ENCODE measurements at regions not wholly inside any gene's neighbourhood (a gene's known extent, or its start where the extent isn't known, plus 50 kb on each side); places are given as distances from the start of the nearest gene placed in this dataset.

DNA sequence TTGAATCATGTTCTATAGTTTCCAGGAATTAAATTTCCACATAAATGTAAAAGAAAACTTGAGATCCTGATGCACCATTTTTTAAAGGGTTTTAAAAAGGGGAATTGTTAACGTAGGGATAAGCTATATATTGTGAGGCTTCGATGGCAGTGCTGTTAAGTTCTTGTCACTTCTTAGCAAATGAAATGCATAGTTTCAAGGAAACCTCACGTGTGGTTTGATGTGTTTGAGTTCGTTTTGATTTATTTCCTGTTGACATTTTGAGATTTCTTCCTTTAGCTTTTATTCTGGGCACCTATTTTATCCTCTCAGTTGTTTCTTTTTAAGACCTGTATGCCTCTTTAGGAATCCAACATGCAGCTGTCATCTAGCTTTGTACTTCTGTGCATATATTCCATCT lies 301.0 kb downstream of the DOCK8 start:
- H3K36me3 ChIP-seq (ENCODE audit: control insufficient read depth, insufficient read depth, low read length) = no peaks in the 10 kb centered on the region
- no peaks in the 10 kb centered on the region for H3K4me1 ChIP-seq (ENCODE audit: control insufficient read depth, insufficient read depth, low read length)
- no peaks in the 10 kb centered on the region for H3K27me3 ChIP-seq (ENCODE audit: control insufficient read depth, insufficient read depth, low read length)
- H3K27ac ChIP-seq (ENCODE audit: low read depth, low read length) = no peak overlapping the region
- H3K9ac ChIP-seq (ENCODE audit: low read length) = no peak overlapping the region
- H3K4me3 ChIP-seq (ENCODE audit: low read length) = no peak overlapping the region

DNA sequence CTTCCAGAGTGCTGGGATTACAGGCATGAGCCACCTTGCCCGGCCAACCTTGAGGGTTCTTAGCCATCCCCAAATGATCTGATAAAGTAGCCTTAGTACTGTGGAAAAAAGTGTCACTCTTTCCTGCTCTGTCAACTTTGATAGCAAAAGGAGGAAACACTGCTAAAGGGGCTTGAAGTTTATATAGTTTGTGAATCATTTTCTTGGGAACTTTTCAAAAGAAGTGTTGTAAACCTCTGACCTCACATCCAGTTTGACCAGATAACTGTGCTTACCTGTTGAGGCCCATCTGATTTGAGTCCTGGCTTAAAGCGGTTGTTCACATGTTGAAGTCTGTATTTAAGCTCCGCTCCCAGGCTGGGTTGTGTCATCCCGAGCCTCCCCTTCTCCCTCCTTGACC lies 303.3 kb downstream of the DOCK8 start:
- Histone ChIP-seq H3K27me3 (ENCODE audit: control insufficient read depth, insufficient read depth, low read length) (no peaks in the 10 kb centered on the region), H3K36me3 (ENCODE audit: control insufficient read depth, insufficient read depth, low read length) (no peaks in the 10 kb centered on the region), H3K9ac (ENCODE audit: low read length) (no peak overlapping the region), H3K4me1 (ENCODE audit: control insufficient read depth, insufficient read depth, low read length) (no peaks in the 10 kb centered on the region), H3K27ac (ENCODE audit: low read depth, low read length) (no peak overlapping the region), H3K4me3 (ENCODE audit: low read length) (no peak overlapping the region)

DNA sequence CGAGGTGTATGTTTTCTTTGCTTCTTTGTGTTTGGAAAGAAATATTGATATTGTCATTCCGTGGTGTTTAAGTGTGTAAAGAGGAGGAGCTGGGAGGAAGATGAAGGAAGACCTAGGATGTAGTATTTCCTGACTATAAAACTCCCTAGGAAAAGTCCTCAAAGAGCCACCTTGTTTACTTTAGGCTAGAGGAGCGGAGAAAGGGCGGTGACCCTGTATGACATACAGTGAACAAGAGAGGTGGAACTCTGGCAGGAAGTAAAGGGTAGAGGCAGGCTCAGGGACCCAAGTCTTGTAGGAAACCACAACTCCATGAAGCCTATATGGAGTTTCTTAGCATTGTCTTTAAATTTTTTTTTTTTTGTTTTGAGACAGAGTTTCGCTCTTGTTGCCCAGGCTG lies 303.9 kb downstream of the DOCK8 start:
- Histone ChIP-seq H3K4me3 (ENCODE audit: low read length) (no peak overlapping the region), H3K27ac (ENCODE audit: low read depth, low read length) (no peak overlapping the region), H3K9ac (ENCODE audit: low read length) (no peak overlapping the region)

DNA sequence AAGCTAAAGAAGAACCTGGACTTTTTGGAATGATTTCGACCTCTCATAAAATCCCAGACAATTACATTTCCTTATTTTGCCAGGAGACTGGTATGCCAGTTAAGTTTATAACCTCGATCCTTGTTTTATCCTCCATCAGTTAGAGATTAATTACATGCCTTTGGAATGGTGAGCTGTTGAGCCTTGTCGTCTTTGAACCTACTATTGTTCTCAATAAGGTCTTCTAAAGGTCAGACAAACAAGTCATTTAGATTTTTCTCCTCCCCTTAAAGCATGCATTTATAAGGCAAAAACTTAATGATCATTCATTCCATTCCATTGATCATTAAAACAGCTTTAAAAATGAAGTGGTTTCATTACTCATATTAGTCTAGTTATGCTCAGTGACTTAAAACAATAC lies 304.9 kb downstream of the DOCK8 start:
- H3K4me3 ChIP-seq (ENCODE audit: low read length) = no peak overlapping the region
- H3K27ac ChIP-seq (ENCODE audit: low read depth, low read length) = no peak overlapping the region
- H3K27me3 ChIP-seq (ENCODE audit: control insufficient read depth, insufficient read depth, low read length) = no peaks in the 10 kb centered on the region
- H3K36me3 ChIP-seq (ENCODE audit: control insufficient read depth, insufficient read depth, low read length) = no peaks in the 10 kb centered on the region
- no peak overlapping the region for H3K9ac ChIP-seq (ENCODE audit: low read length)
- H3K4me1 ChIP-seq (ENCODE audit: control insufficient read depth, insufficient read depth, low read length) = no peaks in the 10 kb centered on the region

More for the DNA sequence above, 303.9 kb downstream of the DOCK8 start:
- Histone ChIP-seq H3K36me3 (ENCODE audit: control insufficient read depth, insufficient read depth, low read length) (no peaks in the 10 kb centered on the region), H3K4me1 (ENCODE audit: control insufficient read depth, insufficient read depth, low read length) (no peaks in the 10 kb centered on the region), H3K27me3 (ENCODE audit: control insufficient read depth, insufficient read depth, low read length) (no peaks in the 10 kb centered on the region)

DNA sequence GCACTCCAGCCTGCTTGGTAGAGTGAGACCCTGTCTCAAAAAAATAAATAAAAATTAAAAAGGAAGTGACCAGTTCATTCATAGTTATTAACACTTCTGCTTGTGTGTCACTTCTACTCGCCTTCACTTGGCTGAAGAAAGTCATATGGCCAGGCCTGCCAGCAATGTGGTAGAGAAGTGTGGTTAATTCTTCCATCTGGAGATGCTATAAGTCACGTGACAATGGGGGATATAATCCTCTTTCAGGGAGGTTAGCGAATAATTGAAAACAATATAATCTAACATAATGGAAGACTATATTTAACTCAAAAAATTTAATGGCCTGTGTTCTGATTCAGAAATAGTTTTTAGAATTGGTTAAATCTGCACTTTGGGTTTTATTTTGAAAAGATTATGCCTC lies 305.6 kb downstream of the DOCK8 start:
- no peak overlapping the region for H3K9ac ChIP-seq (ENCODE audit: low read length)
- no peaks in the 10 kb centered on the region for H3K27me3 ChIP-seq (ENCODE audit: control insufficient read depth, insufficient read depth, low read length)
- no peaks in the 10 kb centered on the region for H3K4me1 ChIP-seq (ENCODE audit: control insufficient read depth, insufficient read depth, low read length)
- H3K36me3 ChIP-seq (ENCODE audit: control insufficient read depth, insufficient read depth, low read length) = no peaks in the 10 kb centered on the region
- no peak overlapping the region for H3K27ac ChIP-seq (ENCODE audit: low read depth, low read length)
- no peak overlapping the region for H3K4me3 ChIP-seq (ENCODE audit: low read length)

DNA sequence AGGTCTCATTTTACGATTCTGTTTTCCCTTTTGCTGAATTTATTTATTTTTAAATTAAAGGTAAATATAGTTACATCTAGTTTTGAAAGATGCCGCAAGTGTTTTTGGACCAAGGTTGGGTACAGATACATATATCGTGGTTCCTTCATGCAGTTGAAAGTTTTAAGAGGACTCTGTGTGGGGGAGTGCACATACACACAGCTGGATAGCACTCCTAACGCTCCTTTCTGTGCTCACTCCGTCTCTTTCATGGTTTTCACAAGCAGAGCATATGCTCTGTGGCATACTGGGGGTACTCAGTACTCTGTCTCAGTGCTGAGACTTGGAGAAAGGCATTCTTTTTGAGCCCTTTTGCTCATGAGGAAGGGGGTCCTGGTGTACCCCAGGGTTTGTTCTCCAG lies 307.5 kb downstream of the DOCK8 start:
- Histone ChIP-seq H3K27ac (ENCODE audit: low read depth, low read length) (no peak overlapping the region), H3K9ac (ENCODE audit: low read length) (no peak overlapping the region)

DNA sequence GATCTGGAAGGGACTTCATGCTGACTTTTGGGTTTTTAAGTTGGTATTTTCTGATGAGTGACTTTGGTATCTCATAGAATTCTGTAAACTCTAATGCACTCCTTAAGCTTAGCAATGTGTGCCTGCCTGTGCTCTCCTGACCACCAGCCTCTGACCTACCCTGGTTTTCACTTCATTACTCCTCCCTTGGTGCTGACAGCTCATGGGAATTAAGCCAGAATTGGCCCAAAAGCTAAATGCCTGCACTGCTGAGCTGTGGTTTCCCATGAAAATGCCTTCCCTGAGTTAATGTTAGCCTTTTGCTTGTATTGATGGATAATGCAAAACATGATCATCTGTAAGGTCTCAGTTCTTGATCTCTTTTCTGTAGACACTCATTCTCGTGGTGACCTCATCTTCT lies 308.0 kb downstream of the DOCK8 start:
- no peak overlapping the region for H3K9ac ChIP-seq (ENCODE audit: low read length)
- no peak overlapping the region for H3K27ac ChIP-seq (ENCODE audit: low read depth, low read length)
- H3K4me1 ChIP-seq (ENCODE audit: control insufficient read depth, insufficient read depth, low read length) = no peaks in the 10 kb centered on the region
- H3K36me3 ChIP-seq (ENCODE audit: control insufficient read depth, insufficient read depth, low read length) = no peaks in the 10 kb centered on the region
- H3K27me3 ChIP-seq (ENCODE audit: control insufficient read depth, insufficient read depth, low read length) = no peaks in the 10 kb centered on the region
- no peak overlapping the region for H3K4me3 ChIP-seq (ENCODE audit: low read length)

More for the DNA sequence above, 307.5 kb downstream of the DOCK8 start:
- Histone ChIP-seq H3K4me1 (ENCODE audit: control insufficient read depth, insufficient read depth, low read length) (no peaks in the 10 kb centered on the region), H3K4me3 (ENCODE audit: low read length) (no peak overlapping the region), H3K36me3 (ENCODE audit: control insufficient read depth, insufficient read depth, low read length) (no peaks in the 10 kb centered on the region), H3K27me3 (ENCODE audit: control insufficient read depth, insufficient read depth, low read length) (no peaks in the 10 kb centered on the region)

DNA sequence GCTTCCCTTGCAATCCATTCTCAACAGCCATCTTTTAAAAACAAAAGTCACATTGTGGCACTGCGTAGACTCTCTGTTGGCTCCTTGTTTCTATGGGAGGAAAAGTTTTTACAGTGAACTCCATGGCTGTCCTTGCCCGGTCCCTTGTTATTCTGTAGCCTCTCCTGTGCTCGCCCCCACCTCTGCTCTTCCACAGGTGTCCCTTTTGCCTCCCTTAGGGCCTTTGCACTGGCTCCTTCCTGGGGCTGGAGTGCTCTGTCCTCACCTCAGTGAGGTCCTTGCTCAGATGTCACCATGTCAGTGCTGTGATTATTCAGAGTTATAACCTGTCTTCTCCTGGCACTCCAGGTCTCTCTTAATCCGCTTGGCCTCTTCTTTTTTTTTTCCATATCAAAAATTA lies 308.8 kb downstream of the DOCK8 start:
- H3K36me3 ChIP-seq (ENCODE audit: control insufficient read depth, insufficient read depth, low read length) = no peaks in the 10 kb centered on the region
- no peaks in the 10 kb centered on the region for H3K27me3 ChIP-seq (ENCODE audit: control insufficient read depth, insufficient read depth, low read length)
- no peak overlapping the region for H3K9ac ChIP-seq (ENCODE audit: low read length)
- no peak overlapping the region for H3K4me3 ChIP-seq (ENCODE audit: low read length)
- no peaks in the 10 kb centered on the region for H3K4me1 ChIP-seq (ENCODE audit: control insufficient read depth, insufficient read depth, low read length)
- H3K27ac ChIP-seq (ENCODE audit: low read depth, low read length) = no peak overlapping the region

DNA sequence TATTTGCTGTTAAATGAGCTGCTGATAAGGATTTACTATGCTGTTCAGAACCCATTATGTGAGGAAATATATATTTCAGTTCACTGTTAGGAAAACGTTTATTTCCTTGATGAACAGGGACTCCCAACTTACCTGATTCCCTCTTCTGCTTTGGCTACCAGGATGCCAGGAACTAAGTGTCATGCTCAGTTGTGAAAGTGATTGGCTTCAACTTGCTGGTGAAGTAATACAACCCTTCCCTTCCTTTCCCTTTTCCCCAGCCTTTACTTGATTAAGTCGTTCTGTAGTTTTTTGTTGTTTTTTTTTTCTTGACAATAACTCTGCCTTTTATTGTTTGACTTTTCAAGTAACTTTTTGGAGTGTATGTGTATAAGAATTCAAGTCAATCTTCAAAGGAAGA lies 309.3 kb downstream of the DOCK8 start:
- Histone ChIP-seq H3K27ac (ENCODE audit: low read depth, low read length) (no peak overlapping the region), H3K4me1 (ENCODE audit: control insufficient read depth, insufficient read depth, low read length) (no peaks in the 10 kb centered on the region), H3K27me3 (ENCODE audit: control insufficient read depth, insufficient read depth, low read length) (no peaks in the 10 kb centered on the region), H3K36me3 (ENCODE audit: control insufficient read depth, insufficient read depth, low read length) (no peaks in the 10 kb centered on the region), H3K4me3 (ENCODE audit: low read length) (no peak overlapping the region), H3K9ac (ENCODE audit: low read length) (no peak overlapping the region)

DNA sequence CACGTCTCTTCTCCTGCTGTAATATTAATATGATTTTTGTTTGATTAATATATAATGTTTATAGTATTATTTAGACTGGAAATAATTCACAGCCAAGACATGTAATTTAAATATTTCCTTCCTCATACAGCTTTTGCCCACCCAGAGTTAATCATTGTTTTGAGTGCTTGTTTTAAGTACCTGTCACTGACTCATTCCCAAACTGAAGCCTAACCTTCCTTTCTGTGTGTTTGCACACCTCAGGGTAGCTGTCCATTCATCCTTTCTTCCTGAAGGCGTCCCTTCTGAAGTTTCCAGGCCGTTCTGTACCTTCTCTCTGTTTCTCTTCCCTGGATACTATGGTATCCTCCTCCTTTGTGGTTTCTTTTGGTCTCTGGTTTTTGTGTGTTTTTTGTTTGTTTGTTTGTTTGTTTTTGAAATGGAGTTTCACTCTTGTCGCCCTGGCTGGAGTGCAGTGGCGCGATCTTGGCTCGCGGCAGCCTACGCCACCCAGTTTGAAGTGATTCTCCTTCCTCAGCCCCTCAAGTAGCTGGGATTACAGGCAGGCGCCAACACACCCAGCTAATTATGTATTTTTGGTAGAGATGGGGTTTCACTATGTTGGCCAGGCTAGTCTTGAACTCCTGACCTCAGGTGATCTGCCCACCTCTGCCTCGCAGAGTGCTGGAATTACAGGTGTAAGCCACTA lies 312.4 kb downstream of the DOCK8 start:
- Histone ChIP-seq H3K27ac (ENCODE audit: low read depth, low read length) (no peak overlapping the region), H3K4me1 (ENCODE audit: control insufficient read depth, insufficient read depth, low read length) (peaks cover 2% of the 10 kb centered on the region)

DNA sequence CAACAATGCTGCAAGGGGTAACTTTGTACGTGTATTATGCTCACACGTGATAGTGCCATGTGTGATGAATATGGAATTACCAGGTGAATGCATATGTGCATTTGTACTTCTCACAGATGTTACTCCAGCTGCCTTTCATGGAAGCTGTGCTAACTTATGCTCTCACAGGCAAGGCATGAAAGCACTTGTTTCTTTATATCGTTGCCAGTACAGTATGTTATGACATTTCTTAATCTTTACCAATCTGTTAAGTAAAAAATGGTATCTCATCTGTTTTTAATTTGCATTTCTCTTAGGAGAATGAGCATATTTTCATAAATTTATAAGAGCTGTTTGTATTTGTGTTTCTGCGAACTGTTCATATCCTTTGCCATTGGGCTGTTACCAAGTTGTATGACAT lies 311.8 kb upstream of the DMRT1 start:
- no peaks in the 10 kb centered on the region for H3K36me3 ChIP-seq (ENCODE audit: control insufficient read depth, insufficient read depth, low read length)
- H3K27ac ChIP-seq (ENCODE audit: low read depth, low read length) = no peak overlapping the region
- no peak overlapping the region for H3K9ac ChIP-seq (ENCODE audit: low read length)
- H3K4me1 ChIP-seq (ENCODE audit: control insufficient read depth, insufficient read depth, low read length) = peaks cover 2% of the 10 kb centered on the region
- no peaks in the 10 kb centered on the region for H3K27me3 ChIP-seq (ENCODE audit: control insufficient read depth, insufficient read depth, low read length)
- H3K4me3 ChIP-seq (ENCODE audit: low read length) = no peak overlapping the region

More for the DNA sequence above, 312.4 kb downstream of the DOCK8 start:
- Histone ChIP-seq H3K9ac (ENCODE audit: low read length) (no peak overlapping the region), H3K4me3 (ENCODE audit: low read length) (no peak overlapping the region), H3K36me3 (ENCODE audit: control insufficient read depth, insufficient read depth, low read length) (no peaks in the 10 kb centered on the region), H3K27me3 (ENCODE audit: control insufficient read depth, insufficient read depth, low read length) (no peaks in the 10 kb centered on the region)

DNA sequence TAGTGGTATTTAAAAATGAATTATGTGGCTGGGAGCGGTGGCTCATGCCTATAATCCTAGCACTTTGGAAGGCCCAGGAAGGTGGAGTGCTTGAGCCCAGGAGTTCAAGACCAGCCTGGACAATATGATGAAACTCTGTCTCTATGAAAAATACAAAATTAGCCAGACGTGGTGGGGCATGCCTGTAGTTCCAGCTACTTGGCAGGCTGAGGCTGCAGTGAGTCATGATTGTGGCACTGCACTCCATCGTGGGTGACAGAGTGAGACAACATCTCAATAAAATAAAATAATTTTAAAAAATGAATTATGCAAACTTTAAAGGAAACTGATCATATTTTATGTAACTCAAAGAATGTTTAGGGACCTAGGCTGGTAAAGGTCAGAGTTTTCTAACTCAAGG lies 310.8 kb upstream of the DMRT1 start:
- no peaks in the 10 kb centered on the region for H3K27me3 ChIP-seq (ENCODE audit: control insufficient read depth, insufficient read depth, low read length)
- peaks cover 3% of the 10 kb centered on the region for H3K4me1 ChIP-seq (ENCODE audit: control insufficient read depth, insufficient read depth, low read length)

DNA sequence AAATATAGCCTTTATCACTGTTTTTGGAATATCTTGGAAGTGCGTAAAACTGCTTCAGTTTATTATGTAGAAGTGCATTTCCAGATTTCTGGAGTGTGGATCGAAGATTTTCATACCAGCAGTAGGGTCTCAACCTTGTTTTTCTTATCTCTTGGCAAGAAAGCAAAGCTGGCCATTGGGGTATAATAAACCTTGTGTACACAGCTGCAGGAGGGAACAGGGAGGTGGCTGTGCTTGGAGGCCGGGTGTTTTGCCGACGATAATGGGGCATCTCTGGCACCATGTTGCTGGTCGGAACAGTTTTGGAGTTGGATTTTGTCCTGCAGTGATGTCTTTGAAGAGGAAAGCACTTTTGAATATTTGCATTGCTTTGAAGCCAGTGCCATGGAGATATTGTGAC lies 308.8 kb upstream of the DMRT1 start:
- Histone ChIP-seq H3K9ac (ENCODE audit: low read length) (no peak overlapping the region), H3K4me1 (ENCODE audit: control insufficient read depth, insufficient read depth, low read length) (peaks cover 3% of the 10 kb centered on the region), H3K4me3 (ENCODE audit: low read length) (no peak overlapping the region), H3K27me3 (ENCODE audit: control insufficient read depth, insufficient read depth, low read length) (no peaks in the 10 kb centered on the region), H3K27ac (ENCODE audit: low read depth, low read length) (no peak overlapping the region), H3K36me3 (ENCODE audit: control insufficient read depth, insufficient read depth, low read length) (no peaks in the 10 kb centered on the region)

More for the DNA sequence above, 310.8 kb upstream of the DMRT1 start:
- Histone ChIP-seq H3K9ac (ENCODE audit: low read length) (no peak overlapping the region), H3K36me3 (ENCODE audit: control insufficient read depth, insufficient read depth, low read length) (no peaks in the 10 kb centered on the region), H3K27ac (ENCODE audit: low read depth, low read length) (no peak overlapping the region), H3K4me3 (ENCODE audit: low read length) (no peak overlapping the region)
